Colonic mucosa (tissue), 4 donors: ENCODE measurements at regions not wholly inside any gene's neighbourhood (a gene's known extent, or its start where the extent isn't known, plus 50 kb on each side); places are given as distances from the start of the nearest gene placed in this dataset.
"Not testable (repeated sequence)": the region's sequence is repeated elsewhere in the genome, so short reads cannot be mapped to it uniquely, and the experiment has no call there.

Source experiments
- DNase-seq: peaks from one replicate; pipeline ENCODE4 v3.0.0-alpha.2; 2020
- H3K27ac ChIP-seq: fragments of 200-600 bp; one replicate; pipeline ENCODE4 v1.8.0; 2021
- H3K27me3 ChIP-seq: fragments of 200-600 bp; one replicate; pipeline ENCODE4 v1.8.0; 2021
- H3K36me3 ChIP-seq: fragments of 200-600 bp; one replicate; pipeline ENCODE4 v1.8.0; 2021
- H3K4me1 ChIP-seq: fragments of 200-600 bp; one replicate; pipeline ENCODE4 v1.8.0; 2021; ENCODE audit warnings: mild to moderate bottlenecking
- H3K4me3 ChIP-seq: fragments of 200-600 bp; one replicate; pipeline ENCODE4 v1.8.0; 2021
- H3K9ac ChIP-seq, 2 donors: one replicate each; pipeline ENCODE4 v1.7.0; 2013; ENCODE audit warnings: control low read depth in 2 of 2, low read depth in 2 of 2, low read length in 2 of 2
- H3K9me3 ChIP-seq: fragments of 200-600 bp; one replicate; pipeline ENCODE4 v1.8.0; 2021
- CTCF ChIP-seq: fragments of 200-600 bp; IDR thresholded peaks from one replicate; pipeline ENCODE4 v1.8.0; 2022; ENCODE audit warnings: antibody characterized with exemption, mild to moderate bottlenecking
- intact Hi-C: fragments of 100-400 bp; cut with DNase I; formaldehyde crosslinking; loops from one replicate; pipeline ENCODE4 v1.14.1; 2022
- donor health status: healthy.
- donor health status: DM: no; HTN: no; CAD: no.
- donor health status: DM: no; HTN: no; CAD: no.

GRCh38 chr2:44087036-44087713, 81.5 kb upstream of the PPM1B start:
- no peaks in the 10 kb centered on the region for H3K9me3 ChIP-seq
- H3K9ac ChIP-seq = peak overlapping the region; percentile 53 to 61
- intact Hi-C loops = loop anchor here (5.0 to 10.0 kb wide), 2 partner anchors 148 to 205 kb away; no protein-coding TSS in a partner anchor
- TF ChIP-seq CTCF = peak; percentile 95
- H3K27ac ChIP-seq = peak overlapping the region; percentile 28
- H3K36me3 ChIP-seq = no peaks in the 10 kb centered on the region
- H3K4me3 ChIP-seq = peak overlapping the region; percentile 18
- no peaks in the 10 kb centered on the region for H3K4me1 ChIP-seq
- H3K27me3 ChIP-seq = no peaks in the 10 kb centered on the region
- DNase-seq = peak; percentile 93

- H3K27ac ChIP-seq = peak overlapping the region; percentile 28
- H3K4me3 ChIP-seq = peak overlapping the region; percentile 18
- intact Hi-C loops = loop anchor here (5.0 to 10.0 kb wide), 2 partner anchors 147 to 205 kb away; no protein-coding TSS in a partner anchor
Measured at GRCh38 chr2:44087714-44088092, 81.0 kb upstream of the PPM1B start.

GRCh38 chr2:44092519-44092918, 76.2 kb upstream of the PPM1B start:
- H3K9me3 ChIP-seq, DNase-seq, intact Hi-C loops: not testable (repeated sequence)

More at GRCh38 chr2:44087714-44088092, 81.0 kb upstream of the PPM1B start:
- Histone ChIP-seq H3K9ac (peak overlapping the region in 1 of 2 donors; percentile 53), H3K36me3 (no peaks in the 10 kb centered on the region), H3K27me3 (no peaks in the 10 kb centered on the region), H3K9me3 (no peaks in the 10 kb centered on the region), H3K4me1 (no peaks in the 10 kb centered on the region)
- TF ChIP-seq CTCF = no peak
- peak; percentile 47 for DNase-seq

GRCh38 chr2:44093970-44094369, 74.7 kb upstream of the PPM1B start:
- intact Hi-C loops = no loop called here

More at GRCh38 chr2:44092519-44092918, 76.2 kb upstream of the PPM1B start:
- H3K9ac ChIP-seq, H3K27ac ChIP-seq, H3K27me3 ChIP-seq, H3K4me1 ChIP-seq, H3K36me3 ChIP-seq, H3K4me3 ChIP-seq: not testable (repeated sequence)

GRCh38 chr2:44097322-44097907, 71.3 kb upstream of the PPM1B start:
- Histone ChIP-seq H3K9me3 (no peaks in the 10 kb centered on the region), H3K4me3 (no peak overlapping the region), H3K36me3 (no peaks in the 10 kb centered on the region), H3K27me3 (no peaks in the 10 kb centered on the region), H3K9ac (no peak overlapping the region), H3K4me1 (no peaks in the 10 kb centered on the region), H3K27ac (no peak overlapping the region)
- intact Hi-C loops = no loop called here
- TF ChIP-seq CTCF = no peak
- DNase-seq = no peak

More at GRCh38 chr2:44093970-44094369, 74.7 kb upstream of the PPM1B start:
- no peak overlapping the region for H3K9ac ChIP-seq
- H3K9me3 ChIP-seq = no peaks in the 10 kb centered on the region
- no peaks in the 10 kb centered on the region for H3K4me1 ChIP-seq
- H3K27ac ChIP-seq = no peak overlapping the region
- DNase-seq = no peak
- no peaks in the 10 kb centered on the region for H3K36me3 ChIP-seq
- H3K4me3 ChIP-seq = no peak overlapping the region
- H3K27me3 ChIP-seq = no peaks in the 10 kb centered on the region
- no peak for TF ChIP-seq CTCF

GRCh38 chr2:44098050-44098449, 70.6 kb upstream of the PPM1B start:
- TF ChIP-seq CTCF = no peak
- DNase-seq = no peak
- Histone ChIP-seq H3K27me3 (no peaks in the 10 kb centered on the region), H3K27ac (no peak overlapping the region), H3K36me3 (no peaks in the 10 kb centered on the region), H3K9ac (no peak overlapping the region), H3K9me3 (no peaks in the 10 kb centered on the region), H3K4me3 (no peak overlapping the region), H3K4me1 (no peaks in the 10 kb centered on the region)
- intact Hi-C loops = no loop called here
